K562 (cell line): ENCODE measurements at regions not wholly inside any gene's neighbourhood (a gene's known extent, or its start where the extent isn't known, plus 50 kb on each side); places are given as distances from the start of the nearest gene placed in this dataset.

Experiments
- ATAC-seq: fragments of 200-7000 bp; cut with Tn5 transposase; 3 replicates; pipeline ENCODE4 v1.9.1; 2020; ENCODE audit warnings: moderate library complexity
- BruUV-seq: library from RNA; stranded (reverse); fragments of 400-500 nt; replicated peaks from 2 replicates; lab custom pipeline; 2021; lab: Mats Ljungman, UMichigan
- CTCF ChIA-PET: fragments of 300-600 bp; formaldehyde crosslinking; extraction: SDS; loops from one replicate; lab custom pipeline; 2021; ENCODE audit warnings: low intra/inter-chr PET ratio; lab: Yijun Ruan, JAX
- POLR2A ChIA-PET: fragments of 300-600, 350-650 bp; sonication (Branson Sonifier 250); formaldehyde crosslinking; extraction: SDS; loops from one replicate; lab custom pipeline; 2021; ENCODE audit warnings: antibody characterized with exemption, inconsistent platforms; lab: Yijun Ruan, JAX
- DNase-seq, 4 experiments: peaks; one replicate each; pipeline versions ENCODE4 v3.0.0 to v3.0.0-alpha.2; 2011 to 2018; ENCODE audit warnings: low spot score in 3 of 4, mixed read lengths in 3 of 4; ENCODE audit errors: extremely low read depth in 1 of 4
- FAIRE-seq: peaks from 2 replicates; lab custom pipeline; 2011; peaks lifted over from hg19 to GRCh38; lab: Jason Lieb, UNC
- H2AFZ ChIP-seq: 2 replicates; pipeline ENCODE4 v1.6.0; 2011; ENCODE audit warnings: low read depth, low read length, control low read depth, inconsistent platforms
- H3K27ac ChIP-seq: fragments of 200-600 bp; 3 replicates; pipeline ENCODE4 v1.8.0; 2011; ENCODE audit warnings: low read depth, mild to moderate bottlenecking, control low read depth, inconsistent platforms, low read length, moderate library complexity, mixed read lengths; ENCODE audit errors: extremely low read depth
- H3K27me3 ChIP-seq, 2 experiments: fragments of 300-600 bp in 1 of 2; 2 replicates in 1 of 2; 3 replicates in 1 of 2; pipeline versions ENCODE4 v1.6.0 to v1.8.0; 2011; ENCODE audit warnings: inconsistent platforms in 2 of 2, low read length in 2 of 2, mild to moderate bottlenecking in 1 of 2, mixed read lengths in 1 of 2, moderate library complexity in 1 of 2; ENCODE audit not compliant: control insufficient read depth in 2 of 2, insufficient read depth in 2 of 2
- H3K36me3 ChIP-seq: fragments of 300-600 bp; 3 replicates; pipeline ENCODE4 v1.8.0; 2011; ENCODE audit warnings: mild to moderate bottlenecking, low read length, inconsistent platforms; ENCODE audit not compliant: control insufficient read depth, insufficient read depth
- H3K4me1 ChIP-seq, 2 experiments: fragments of 200-600 bp in 1 of 2; replicated peaks in 1 of 2; 2 replicates in 1 of 2; 3 replicates in 1 of 2; pipeline versions ENCODE4 v1.5.1 to v1.8.0; 2011; ENCODE audit warnings: inconsistent platforms in 2 of 2, low read length in 2 of 2, mild to moderate bottlenecking in 1 of 2, mixed read lengths in 1 of 2, moderate library complexity in 1 of 2; ENCODE audit not compliant: control insufficient read depth in 2 of 2, insufficient read depth in 2 of 2
- H3K4me2 ChIP-seq: 2 replicates; pipeline ENCODE4 v1.6.1; 2011; ENCODE audit warnings: low read length, control low read depth, inconsistent platforms, mixed read lengths; ENCODE audit not compliant: insufficient read depth
- H3K4me3 ChIP-seq: fragments of 200-600 bp; sonication (generic), shearing (Covaris generic); 2 replicates; pipeline ENCODE4 v1.5.1; 2016; ENCODE audit warnings: control low read depth, inconsistent platforms
- H3K79me2 ChIP-seq: fragments of 200-600 bp; 3 replicates; pipeline ENCODE4 v1.8.0; 2011; ENCODE audit warnings: low read length, inconsistent platforms; ENCODE audit not compliant: control insufficient read depth, insufficient read depth
- H3K9ac ChIP-seq, 2 experiments: 2 replicates each; pipeline versions ENCODE4 v1.6.0 to v1.6.1; 2011; ENCODE audit warnings: low read depth in 2 of 2, low read length in 2 of 2, control low read depth in 1 of 2, inconsistent platforms in 1 of 2, mild to moderate bottlenecking in 1 of 2, mixed read lengths in 1 of 2; ENCODE audit not compliant: insufficient read depth in 1 of 2
- H3K9me1 ChIP-seq: one replicate; pipeline ENCODE4 v1.6.0; 2011; ENCODE audit warnings: inconsistent platforms, mild to moderate bottlenecking, low read length, moderate library complexity; ENCODE audit not compliant: control insufficient read depth, insufficient read depth
- H3K9me3 ChIP-seq: replicated peaks from 2 replicates; pipeline ENCODE4 v1.5.1; 2011; ENCODE audit warnings: low read depth, low read length, inconsistent platforms; ENCODE audit not compliant: control insufficient read depth, insufficient read depth
- H4K20me1 ChIP-seq: replicated peaks from 2 replicates; pipeline ENCODE4 v1.6.1; 2011; ENCODE audit warnings: low read length, inconsistent platforms, mixed read lengths; ENCODE audit not compliant: control insufficient read depth, insufficient read depth
- BCLAF1 ChIP-seq, 2 experiments: fragments of 450-650 bp in 1 of 2; IDR thresholded peaks; 2 replicates each; pipeline ENCODE4 v1.6.1; 2011 to 2017; ENCODE audit warnings: low read depth in 2 of 2, antibody characterized with exemption in 1 of 2, borderline replicate concordance in 1 of 2, low read length in 1 of 2, mild to moderate bottlenecking in 1 of 2, mixed read lengths in 1 of 2; ENCODE audit not compliant: control insufficient read depth in 1 of 2
- CHD2 ChIP-seq: IDR thresholded peaks from 2 replicates; pipeline ENCODE4 v1.6.1; 2011; ENCODE audit warnings: low read depth, low read length
- EZH2 ChIP-seq: IDR thresholded peaks from 2 replicates; pipeline ENCODE4 v1.6.1; 2012; ENCODE audit warnings: low read depth, mild to moderate bottlenecking, inconsistent platforms, low read length, borderline replicate concordance
- FOXJ3 ChIP-seq: sonication (generic); formaldehyde crosslinking; IDR thresholded peaks from 2 replicates; pipeline ENCODE4 v1.4.0; 2020; ENCODE audit warnings: mild to moderate bottlenecking, missing genetic modification reagents
- FUS ChIP-seq: fragments of 200-400 bp; formaldehyde crosslinking; optimal IDR thresholded peaks from 2 replicates; pipeline ENCODE3; 2017; ENCODE audit warnings: low read depth, low read length
- HMG20A ChIP-seq: fragments of 450-650 bp; formaldehyde crosslinking; conservative IDR thresholded peaks from 2 replicates; pipeline ENCODE4 v1.4.0; 2020; ENCODE audit warnings: mild to moderate bottlenecking, mixed read lengths
- KLF13 ChIP-seq: fragments of 450-650 bp; IDR thresholded peaks from 2 replicates; pipeline ENCODE4 v1.6.1; 2016; ENCODE audit warnings: missing genetic modification characterization, low read depth, mild to moderate bottlenecking, missing compliant biosample characterization, moderate library complexity, borderline replicate concordance
- LCOR ChIP-seq: sonication (generic); formaldehyde crosslinking; IDR thresholded peaks from 2 replicates; pipeline ENCODE4 v1.8.0; 2022; ENCODE audit warnings: mild to moderate bottlenecking, missing genetic modification reagents
- RCOR1 ChIP-seq, 2 experiments: IDR thresholded peaks; 2 replicates each; pipeline ENCODE4 v1.6.1; 2012; ENCODE audit warnings: low read depth in 2 of 2, low read length in 2 of 2, borderline replicate concordance in 1 of 2, improper control_type of control experiment in 1 of 2
- SIRT6 ChIP-seq: IDR thresholded peaks from one replicate; pipeline ENCODE4 v1.6.1; 2012; ENCODE audit warnings: low read depth, mild to moderate bottlenecking, control low read depth, inconsistent platforms, low read length, moderate library complexity
- ZNF408 ChIP-seq: fragments of 250-450 bp; sonication (Bioruptor Pico); IDR thresholded peaks from 2 replicates; pipeline ENCODE4 v1.4.0; 2020; ENCODE audit warnings: low read depth, mild to moderate bottlenecking, moderate library complexity
- WGBS: fragments of 100-300 bp; shearing (Covaris generic); methylation state at CpG from one replicate; pipeline ENCODE4 v1.1.6; 2016; ENCODE audit warnings: low coverage, mixed read lengths; ENCODE audit not compliant: insufficient coverage; ENCODE audit errors: missing lambda C conversion rate; 5-methylcytosine and 5-hydroxymethylcytosine counted together
- in situ Hi-C: fragments of 300-500 bp; cut with MboI; formaldehyde crosslinking; loops from 4 replicates; pipeline ENCODE4 v1.15.0; 2018; ENCODE audit warnings: inconsistent platforms, mixed read lengths
- intact Hi-C: fragments of 100-400 bp; cut with micrococcal nuclease; formaldehyde crosslinking; loops from 2 replicates; pipeline ENCODE4 v1.14.2; 2022

GRCh38 chr4:104716584-104716983 is 221.9 kb upstream of the CXXC4 start (continued):
- TF ChIP-seq BCLAF1 (IDR thresholded peaks at IDR 0.05; ENCODE audit: borderline replicate concordance in 1 of 2, control insufficient read depth in 1 of 2, low read depth in 2 of 2, low read length in 1 of 2) (no peak), CHD2 (no peak), RCOR1 (IDR thresholded peaks at IDR 0.05; ENCODE audit: borderline replicate concordance in 1 of 2, low read depth in 2 of 2, low read length in 2 of 2) (no peak), SIRT6 (no peak), LCOR (CRISPR knock-in tag) (no peak), ZNF408 (CRISPR knock-in tag) (no peak), FOXJ3 (CRISPR knock-in tag) (no peak)

- H3K9ac ChIP-seq, result no peak overlapping the region
- no TSS peak for BruUV-seq
- no peak overlapping the region for H3K27ac ChIP-seq
- no peaks in the 10 kb centered on the region for H3K4me1 ChIP-seq
- no peaks in the 10 kb centered on the region for H3K79me2 ChIP-seq
- no peaks in the 10 kb centered on the region for H4K20me1 ChIP-seq
- H2AFZ ChIP-seq, result no peak overlapping the region
- intact Hi-C loops, result no loop called here
- TF ChIP-seq EZH2, result no peak
- no peak for TF ChIP-seq FUS
- no peak for TF ChIP-seq HMG20A (CRISPR knock-in tag)
- TF ChIP-seq KLF13 (tag), result no peak
- TF ChIP-seq, all 486 proteins: peak for 0
- H3K27me3 ChIP-seq, result no peaks in the 10 kb centered on the region
- no peak overlapping the region for H3K4me3 ChIP-seq
- no peaks in the 10 kb centered on the region for H3K9me3 ChIP-seq
- ChIA-PET CTCF (no interaction called here), POLR2A (no interaction called here)
- in situ Hi-C loops, result no loop called here
- no peak for FAIRE-seq
- H3K36me3 ChIP-seq, result no peaks in the 10 kb centered on the region
- no peaks in the 10 kb centered on the region for H3K9me1 ChIP-seq
- no peak for ATAC-seq
- no peak for DNase-seq
- 0% methylated on average over 4 of the region's 4 CpGs for WGBS
- H3K4me2 ChIP-seq, result no peak overlapping the region
These were observed 225.0 kb upstream of the CXXC4 start for GRCh38 chr4:104719539-104720230.
